Type B pancreatic cell (in vitro differentiated cells): ENCODE measurements at regions not wholly inside any gene's neighbourhood (a gene's known extent, or its start where the extent isn't known, plus 50 kb on each side); places are given as distances from the start of the nearest gene placed in this dataset.

Experiments
- DNase-seq: peaks from one replicate; pipeline ENCODE4 v3.0.0; 2021; ENCODE audit warnings: mixed read lengths; ENCODE audit not compliant: unreplicated experiment; ENCODE audit errors: extremely low spot score
- H3K27ac Mint-ChIP-seq: 2 replicates; pipeline ENCODE4 v1.8.0; 2021; ENCODE audit warnings: mild to moderate bottlenecking, mixed read lengths
- H3K27me3 Mint-ChIP-seq: 2 replicates; pipeline ENCODE4 v1.8.0; 2021; ENCODE audit warnings: mixed read lengths
- H3K36me3 Mint-ChIP-seq: 2 replicates; pipeline ENCODE4 v1.8.0; 2021; ENCODE audit warnings: mixed read lengths
- H3K4me1 Mint-ChIP-seq: one replicate; pipeline ENCODE4 v1.8.0; 2021; ENCODE audit warnings: mixed read lengths; ENCODE audit not compliant: unreplicated experiment
- H3K4me3 Mint-ChIP-seq: 2 replicates; pipeline ENCODE4 v1.8.0; 2021; ENCODE audit warnings: mild to moderate bottlenecking, mixed read lengths
- H3K9me3 Mint-ChIP-seq: 2 replicates; pipeline ENCODE4 v1.8.0; 2021; ENCODE audit warnings: mixed read lengths
- CTCF ChIP-seq: fragments of 200-600 bp; sonication (generic); conservative IDR thresholded peaks from 2 replicates; pipeline ENCODE4 v1.5.0; 2021; ENCODE audit warnings: antibody characterized with exemption, mild to moderate bottlenecking

GRCh38 chr16:65933703-65934102, 432.8 kb upstream of the CDH5 start:
- Mint-ChIP-seq H3K4me3 (no peak overlapping the region), H3K27me3 (peaks cover 4% of the 10 kb centered on the region), H3K9me3 (peaks cover 13% of the 10 kb centered on the region), H3K4me1 (no peaks in the 10 kb centered on the region), H3K27ac (no peak overlapping the region), H3K36me3 (peaks cover 4% of the 10 kb centered on the region)
- TF ChIP-seq CTCF, result no peak
- no peak for DNase-seq

- no peak overlapping the region for H3K4me3 Mint-ChIP-seq
- peaks cover 4% of the 10 kb centered on the region for H3K36me3 Mint-ChIP-seq
- no peak overlapping the region for H3K27ac Mint-ChIP-seq
- H3K27me3 Mint-ChIP-seq, result peaks cover 4% of the 10 kb centered on the region
- H3K4me1 Mint-ChIP-seq, result no peaks in the 10 kb centered on the region
- TF ChIP-seq CTCF, result no peak
- no peak for DNase-seq
- H3K9me3 Mint-ChIP-seq, result peaks cover 13% of the 10 kb centered on the region
These were observed 434.0 kb upstream of the CDH5 start for GRCh38 chr16:65932350-65933072.

- Mint-ChIP-seq H3K27me3 (peaks cover 20% of the 10 kb centered on the region), H3K27ac (no peak overlapping the region), H3K4me3 (no peak overlapping the region), H3K9me3 (no peaks in the 10 kb centered on the region), H3K36me3 (no peaks in the 10 kb centered on the region), H3K4me1 (peaks cover 8% of the 10 kb centered on the region)
- TF ChIP-seq CTCF, result no peak
- DNase-seq, result no peak
These were observed 443.6 kb upstream of the CDH5 start for GRCh38 chr16:65922923-65923322.

- Mint-ChIP-seq H3K4me1 (peaks cover 8% of the 10 kb centered on the region), H3K4me3 (no peak overlapping the region), H3K27ac (no peak overlapping the region), H3K27me3 (peaks cover 20% of the 10 kb centered on the region), H3K36me3 (no peaks in the 10 kb centered on the region), H3K9me3 (no peaks in the 10 kb centered on the region)
- DNase-seq, result no peak
- TF ChIP-seq CTCF, result no peak
These were observed 446.5 kb upstream of the CDH5 start for GRCh38 chr16:65919986-65920376.

GRCh38 chr16:65919145-65919985, 447.1 kb upstream of the CDH5 start:
- no peak overlapping the region for H3K27ac Mint-ChIP-seq
- peaks cover 8% of the 10 kb centered on the region for H3K4me1 Mint-ChIP-seq
- no peak overlapping the region for H3K4me3 Mint-ChIP-seq
- peaks cover 20% of the 10 kb centered on the region for H3K27me3 Mint-ChIP-seq
- TF ChIP-seq CTCF, result no peak
- H3K36me3 Mint-ChIP-seq, result no peaks in the 10 kb centered on the region
- no peaks in the 10 kb centered on the region for H3K9me3 Mint-ChIP-seq
- no peak for DNase-seq
